CD4-positive, alpha-beta T cell (primary cell): ENCODE measurements at regions not wholly inside any gene's neighbourhood (a gene's known extent, or its start where the extent isn't known, plus 50 kb on each side); places are given as distances from the start of the nearest gene placed in this dataset.

Experiments
- ATAC-seq: fragments of 200-7000 bp; cut with Tn5 transposase; one replicate; pipeline ENCODE4 v1.10.0; 2022; ENCODE audit warnings: mild to moderate bottlenecking; ENCODE audit not compliant: poor library complexity
- CTCF ChIA-PET: fragments of 350-600 bp; sonication (Branson Sonifier 250); formaldehyde crosslinking; loops from one replicate; lab custom pipeline; 2021; ENCODE audit warnings: antibody characterized with exemption, inconsistent platforms; lab: Charles Lee
- POLR2A ChIA-PET: fragments of 350-600 bp; sonication (Branson Sonifier 250); formaldehyde crosslinking; loops from one replicate; lab custom pipeline; 2021; ENCODE audit warnings: antibody characterized with exemption, inconsistent platforms; lab: Charles Lee
- DNase-seq, 14 experiments: peaks; one replicate each; pipeline ENCODE4 v3.0.0-alpha.2; 2013 to 2020; ENCODE audit warnings: mixed read lengths in 2 of 14
- H3K27ac ChIP-seq, 2 donors: one replicate each; pipeline versions ENCODE4 v1.5.1 to v1.7.0; 2013; ENCODE audit warnings: low read length in 2 of 2, low read depth in 1 of 2, mild to moderate bottlenecking in 1 of 2
- H3K27me3 ChIP-seq, 2 experiments: 1 replicate in 1 of 2; 2 replicates in 1 of 2; pipeline versions ENCODE4 v1.6.1 to v1.7.0; 2013; ENCODE audit warnings: low read length in 2 of 2, control low read depth in 1 of 2, mild to moderate bottlenecking in 1 of 2, moderate library complexity in 1 of 2; ENCODE audit not compliant: insufficient read depth in 2 of 2, control insufficient read depth in 1 of 2
- H3K36me3 ChIP-seq: one replicate; pipeline ENCODE4 v1.6.1; 2013; ENCODE audit warnings: low read length, control low read depth; ENCODE audit not compliant: insufficient read depth
- H3K4me1 ChIP-seq: one replicate; pipeline ENCODE4 v1.6.1; 2013; ENCODE audit warnings: low read length, control low read depth; ENCODE audit not compliant: insufficient read depth
- H3K4me3 ChIP-seq: one replicate; pipeline ENCODE4 v1.5.1; 2013; ENCODE audit warnings: mild to moderate bottlenecking, low read length, moderate library complexity
- H3K9me3 ChIP-seq, 2 experiments: 1 replicate in 1 of 2; 2 replicates in 1 of 2; pipeline versions ENCODE4 v1.6.1 to v1.7.0; 2013; ENCODE audit warnings: low read length in 2 of 2, mild to moderate bottlenecking in 2 of 2, control low read depth in 1 of 2, moderate library complexity in 1 of 2; ENCODE audit not compliant: control insufficient read depth in 1 of 2, insufficient read depth in 1 of 2
- H3K27ac Mint-ChIP-seq: one replicate; pipeline ENCODE4 v1.8.0; 2020; ENCODE audit warnings: mixed read lengths
- H3K27me3 Mint-ChIP-seq: one replicate; pipeline ENCODE4 v1.8.0; 2021; ENCODE audit warnings: mixed read lengths
- H3K36me3 Mint-ChIP-seq: one replicate; pipeline ENCODE4 v1.8.0; 2021; ENCODE audit warnings: low read depth, mixed read lengths
- H3K4me1 Mint-ChIP-seq: one replicate; pipeline ENCODE4 v1.8.0; 2021; ENCODE audit warnings: low read depth, mixed read lengths
- H3K4me3 Mint-ChIP-seq: one replicate; pipeline ENCODE4 v1.8.0; 2020; ENCODE audit warnings: mild to moderate bottlenecking, mixed read lengths
- H3K9me3 Mint-ChIP-seq: one replicate; pipeline ENCODE4 v1.8.0; 2020; ENCODE audit warnings: mixed read lengths
- CTCF ChIP-seq: fragments of 200-600 bp; IDR thresholded peaks from one replicate; pipeline ENCODE4 v1.8.0; 2022; ENCODE audit warnings: antibody characterized with exemption, mild to moderate bottlenecking
- intact Hi-C, 2 experiments: fragments of 100-400 bp; cut with DNase I in 1 of 2; cut with micrococcal nuclease in 1 of 2; formaldehyde crosslinking; loops; one replicate each; pipeline versions ENCODE4 v1.15.1 to v1.9.0; 2023 to 2025; cut with DNase I, micrococcal nuclease

GRCh38 chr4:52172166-52172565 lies 121.1 kb downstream of the SPATA18 start:
- peaks cover 0 to 6% of the 10 kb centered on the region in 2 experiments for H3K9me3 ChIP-seq
- no peak overlapping the region for H3K27ac Mint-ChIP-seq
- H3K36me3 Mint-ChIP-seq: no peaks in the 10 kb centered on the region
- H3K27me3 ChIP-seq: no peaks in the 10 kb centered on the region
- POLR2A ChIA-PET: no interaction called here
- no peaks in the 10 kb centered on the region for H3K36me3 ChIP-seq
- H3K27me3 Mint-ChIP-seq: no peaks in the 10 kb centered on the region
- no peak for ATAC-seq
- no peak for TF ChIP-seq CTCF
- no peak overlapping the region for H3K27ac ChIP-seq
- peaks cover 6% of the 10 kb centered on the region for H3K9me3 Mint-ChIP-seq
- no peaks in the 10 kb centered on the region for H3K4me1 ChIP-seq
- no peaks in the 10 kb centered on the region for H3K4me1 Mint-ChIP-seq
- intact Hi-C loops: no loop called here
- CTCF ChIA-PET: no interaction called here
- no peak overlapping the region for H3K4me3 Mint-ChIP-seq
- no peak overlapping the region for H3K4me3 ChIP-seq
- DNase-seq: no peak

GRCh38 chr4:52173470-52174045 lies 122.5 kb downstream of the SPATA18 start:
- H3K4me1 ChIP-seq: no peaks in the 10 kb centered on the region
- ChIA-PET CTCF (no interaction called here), POLR2A (no interaction called here)
- Mint-ChIP-seq H3K36me3 (no peaks in the 10 kb centered on the region), H3K9me3 (peaks cover 3% of the 10 kb centered on the region), H3K27me3 (no peaks in the 10 kb centered on the region), H3K4me1 (no peaks in the 10 kb centered on the region), H3K4me3 (no peak overlapping the region), H3K27ac (no peak overlapping the region)
- H3K36me3 ChIP-seq: no peaks in the 10 kb centered on the region
- TF ChIP-seq CTCF: no peak
- peaks cover 0 to 6% of the 10 kb centered on the region in 2 experiments for H3K9me3 ChIP-seq
- intact Hi-C loops: no loop called here
- DNase-seq (no peak), ATAC-seq (no peak)
- no peak overlapping the region for H3K27ac ChIP-seq
- no peaks in the 10 kb centered on the region for H3K27me3 ChIP-seq
- H3K4me3 ChIP-seq: no peak overlapping the region

GRCh38 chr4:52187603-52188002 lies 136.5 kb downstream of the SPATA18 start:
- POLR2A ChIA-PET: no interaction called here
- Mint-ChIP-seq H3K4me1 (no peaks in the 10 kb centered on the region), H3K27me3 (no peaks in the 10 kb centered on the region), H3K9me3 (peaks cover 2% of the 10 kb centered on the region), H3K4me3 (no peak overlapping the region), H3K27ac (no peak overlapping the region), H3K36me3 (no peaks in the 10 kb centered on the region)
- Histone ChIP-seq H3K4me3 (no peak overlapping the region), H3K27ac (no peak overlapping the region), H3K4me1 (no peaks in the 10 kb centered on the region), H3K36me3 (no peaks in the 10 kb centered on the region), H3K9me3 (peaks cover 0 to 4% of the 10 kb centered on the region in 2 experiments), H3K27me3 (no peaks in the 10 kb centered on the region)
- ATAC-seq (no peak), DNase-seq (no peak)
- CTCF ChIA-PET: no interaction called here
- TF ChIP-seq CTCF: no peak
- intact Hi-C loops: no loop called here
